NCI-H2029 (cell line): ENCODE measurements at regions not wholly inside any gene's neighbourhood (a gene's known extent, or its start where the extent isn't known, plus 50 kb on each side); places are given as distances from the start of the nearest gene placed in this dataset.
A peak's percentile ranks its signal among the peaks of the same experiment; 100 is the strongest.

Experiments
- DNase-seq: peaks from one replicate; lab custom pipeline; 2025; lab: John Stamatoyannopoulos, UW

DNA sequence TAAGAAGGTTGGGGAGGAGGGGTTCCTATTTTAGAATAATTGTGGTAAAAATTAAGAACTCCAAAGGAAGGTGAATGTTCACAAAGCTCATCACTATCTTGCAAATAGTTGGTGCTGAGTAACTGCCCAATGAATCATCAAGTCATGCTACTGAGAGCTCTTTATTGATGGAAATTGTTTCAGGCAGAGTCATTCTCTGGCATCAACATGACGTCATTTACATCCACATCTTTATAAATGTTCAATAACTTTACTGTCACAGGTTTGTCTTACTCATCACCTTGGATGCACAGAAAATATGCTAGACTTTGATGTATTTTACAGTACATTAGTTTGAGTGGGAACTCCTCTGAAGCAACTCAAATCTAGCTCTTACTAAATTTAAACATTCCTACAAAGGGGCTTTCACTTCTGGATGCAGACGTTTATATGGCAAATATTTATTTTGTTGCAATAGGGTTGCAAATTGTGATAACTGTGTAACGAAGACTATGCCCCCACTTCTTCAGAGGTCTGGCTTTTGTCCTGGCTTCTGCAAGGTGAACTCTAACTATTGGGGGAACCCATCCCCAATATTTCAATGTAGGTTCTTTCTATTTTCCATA is 273.7 kb upstream of the AJAP1 start:
- no peak for DNase-seq

DNA sequence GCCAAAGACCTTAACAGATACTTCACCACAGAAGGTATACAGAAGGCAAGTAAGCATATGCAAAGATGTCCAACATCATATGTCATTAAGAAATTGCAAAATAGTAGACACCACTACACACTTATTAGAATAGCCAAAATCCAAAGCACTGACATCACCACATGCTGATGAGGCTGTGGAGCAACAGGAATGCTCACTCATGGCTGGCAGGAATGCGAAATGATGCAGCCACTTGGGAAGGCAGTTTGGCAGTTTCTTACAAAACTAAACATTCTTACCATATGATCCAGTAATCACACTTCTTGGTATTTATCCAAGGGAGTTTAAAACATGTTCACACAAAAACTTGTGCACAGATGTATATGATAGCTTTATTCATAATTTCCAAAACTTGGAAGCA is 261.2 kb upstream of the AJAP1 start:
- no peak for DNase-seq

DNA sequence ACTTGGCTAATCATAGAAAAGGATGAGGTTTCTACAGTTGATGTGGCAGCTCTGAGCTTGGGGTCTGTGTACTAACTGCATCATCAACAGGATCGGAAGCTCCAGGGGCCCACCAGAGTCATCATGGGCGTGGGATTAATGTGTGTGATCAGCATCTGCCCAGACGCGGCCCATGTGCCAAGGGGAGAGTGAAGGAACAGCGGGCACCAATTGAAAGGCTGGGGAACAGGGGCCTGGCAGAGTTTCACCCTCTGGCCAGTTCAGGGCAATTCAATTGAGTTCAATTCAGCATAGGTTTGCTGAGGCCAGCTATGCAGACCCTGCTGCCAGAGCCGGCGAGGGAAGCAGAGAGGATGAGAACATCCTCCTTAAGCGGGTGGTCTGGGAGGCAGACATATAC is 260.0 kb upstream of the AJAP1 start:
- no peak for DNase-seq

DNA sequence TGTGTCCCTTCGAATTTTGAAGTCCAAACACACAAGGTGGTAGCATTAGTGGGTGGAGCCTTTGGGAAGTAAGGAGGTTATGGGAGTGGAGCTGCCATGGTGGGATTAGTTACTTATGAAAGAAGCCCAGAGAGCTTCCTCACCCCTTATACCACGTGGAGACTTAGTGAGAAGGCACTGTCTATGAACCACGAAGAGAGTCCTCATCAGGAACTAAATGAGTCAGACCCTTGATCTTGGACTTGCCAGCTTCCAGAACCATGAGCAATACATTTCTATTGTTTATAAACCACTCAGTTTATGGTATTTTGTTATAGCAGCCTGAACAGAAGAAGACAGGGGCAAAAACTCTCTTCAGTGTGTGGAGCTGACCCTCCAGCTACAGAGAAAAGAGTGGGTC is 259.3 kb upstream of the AJAP1 start:
- DNase-seq = peak; percentile 16

DNA sequence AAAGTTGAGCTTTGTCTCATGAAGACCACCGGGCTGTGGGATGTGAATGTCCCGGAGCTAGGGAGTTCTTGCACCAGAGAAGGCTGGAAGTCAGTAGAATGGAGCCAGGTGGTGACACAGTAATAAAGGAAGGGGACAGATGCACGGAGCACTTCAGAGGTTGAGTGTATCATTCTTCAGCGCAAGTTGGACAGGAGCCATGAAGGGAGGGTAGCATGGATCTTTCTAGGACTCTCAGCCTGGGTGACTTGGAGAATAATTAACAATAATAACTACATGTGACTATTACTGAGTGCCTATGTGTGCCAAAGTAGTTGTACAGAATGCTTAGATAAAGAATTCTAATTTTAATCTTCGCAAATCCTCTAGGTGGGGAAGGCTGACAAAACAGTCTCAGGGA is 258.7 kb upstream of the AJAP1 start:
- DNase-seq = peak; percentile 84

DNA sequence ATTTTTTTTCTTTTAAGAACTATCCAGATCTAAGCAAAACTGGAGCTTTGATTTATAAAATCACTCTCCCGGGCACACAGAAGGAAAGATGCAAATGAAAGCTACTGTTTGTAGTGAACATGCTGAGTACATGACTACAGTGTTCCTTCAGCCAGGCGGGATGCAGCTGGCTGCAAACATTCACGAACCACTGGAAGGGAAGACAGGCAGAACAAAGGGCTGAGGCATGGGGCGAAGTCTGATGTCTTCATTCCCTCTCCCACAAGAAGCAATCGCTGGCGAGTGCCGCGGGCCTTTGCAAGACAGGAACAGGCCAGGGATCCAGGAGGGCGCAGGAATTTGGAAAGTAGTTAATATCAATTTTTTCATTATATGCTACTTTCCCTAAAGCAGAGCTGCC is 257.9 kb upstream of the AJAP1 start:
- no peak for DNase-seq

DNA sequence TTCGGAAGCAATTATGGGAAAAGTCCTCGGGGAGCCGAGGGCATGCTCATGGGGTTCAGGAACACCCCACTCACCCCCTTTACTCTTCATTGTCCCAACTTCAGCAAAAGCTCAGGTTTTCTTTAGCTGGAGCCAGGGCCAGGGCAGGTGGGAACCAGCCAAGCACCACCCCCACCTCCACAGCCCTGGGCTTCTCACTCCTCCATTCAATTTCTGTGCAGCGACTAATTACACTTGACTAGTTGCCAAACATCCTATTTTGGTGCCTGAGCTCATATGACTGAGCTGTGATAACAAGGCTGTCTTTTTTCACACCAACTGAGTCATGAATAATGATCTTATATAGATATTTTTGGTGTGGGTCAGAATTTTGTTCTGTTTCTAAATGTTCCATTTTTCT is 257.2 kb upstream of the AJAP1 start:
- DNase-seq = peak; percentile 54

DNA sequence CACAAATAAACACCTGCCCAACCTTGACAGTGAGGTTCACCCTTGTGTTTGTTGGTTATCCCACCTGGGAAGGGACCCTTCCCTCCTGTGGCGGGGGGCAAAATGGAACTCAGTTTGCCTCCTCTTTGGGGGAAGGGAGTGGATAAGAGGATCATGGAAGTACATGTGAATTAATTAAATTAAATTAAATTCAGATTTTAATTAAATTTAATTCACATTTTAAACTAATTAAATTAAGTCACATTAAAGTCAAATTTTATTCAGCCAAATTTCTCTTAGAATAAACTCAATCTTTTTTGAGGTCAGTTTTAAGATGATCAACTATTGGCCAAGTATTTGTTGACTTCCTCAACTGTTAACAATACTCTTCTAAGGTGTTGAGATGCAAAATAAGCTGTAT is 252.4 kb upstream of the AJAP1 start:
- no peak for DNase-seq

DNA sequence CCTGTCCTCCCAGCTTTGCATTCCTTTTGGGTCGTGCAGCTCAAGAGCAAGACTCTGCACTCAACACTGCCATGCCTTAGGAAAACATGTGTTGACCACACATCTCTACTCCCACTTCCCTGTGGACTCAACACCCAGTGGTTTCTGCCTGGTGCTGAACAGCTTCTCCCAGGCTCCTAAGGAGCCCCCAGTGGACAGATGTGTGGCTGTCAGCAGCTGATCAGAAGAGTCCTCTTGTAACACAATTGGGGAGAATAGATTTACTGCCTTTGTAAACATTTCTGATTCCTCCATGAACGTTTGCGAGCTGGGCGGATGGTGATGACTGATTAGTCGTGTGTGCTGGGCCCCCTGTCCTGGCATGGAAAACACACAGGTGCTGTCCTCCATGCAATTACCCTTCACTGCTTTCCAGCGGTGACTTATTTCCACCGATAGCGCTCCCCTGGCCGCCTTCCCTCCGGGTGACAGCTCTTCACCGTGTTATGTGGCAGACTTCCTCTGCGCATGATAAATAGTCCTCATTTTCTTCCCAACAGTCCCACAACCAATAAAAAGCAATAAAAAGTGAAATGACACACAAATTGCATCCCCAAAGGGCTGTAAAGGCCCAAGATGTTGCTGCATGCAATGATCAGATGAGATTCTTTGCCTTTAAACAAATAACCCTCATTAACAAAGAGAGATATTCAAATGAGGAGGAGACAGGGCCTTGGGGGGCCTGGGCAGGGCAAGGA is 249.4 kb upstream of the AJAP1 start:
- no peak for DNase-seq

DNA sequence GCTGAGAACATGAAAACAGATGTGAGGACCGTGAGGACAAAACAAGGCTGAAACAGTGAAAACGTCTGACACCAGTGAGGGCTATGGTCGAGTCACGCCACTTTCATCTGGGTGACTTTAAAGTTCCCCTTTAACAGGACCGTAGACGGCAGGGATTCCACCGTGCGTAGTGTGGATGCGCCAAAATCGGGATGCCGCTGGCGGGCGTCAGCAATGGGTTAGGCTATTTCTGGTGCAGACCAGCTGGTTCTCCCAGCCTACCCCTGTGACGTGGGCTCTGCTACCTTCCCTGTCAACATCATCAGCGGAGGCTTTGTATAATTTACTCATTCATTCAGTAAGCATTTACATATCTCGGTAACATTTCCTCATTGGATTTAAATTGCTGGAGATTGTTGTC is 246.6 kb upstream of the AJAP1 start:
- DNase-seq = peak; percentile 60

DNA sequence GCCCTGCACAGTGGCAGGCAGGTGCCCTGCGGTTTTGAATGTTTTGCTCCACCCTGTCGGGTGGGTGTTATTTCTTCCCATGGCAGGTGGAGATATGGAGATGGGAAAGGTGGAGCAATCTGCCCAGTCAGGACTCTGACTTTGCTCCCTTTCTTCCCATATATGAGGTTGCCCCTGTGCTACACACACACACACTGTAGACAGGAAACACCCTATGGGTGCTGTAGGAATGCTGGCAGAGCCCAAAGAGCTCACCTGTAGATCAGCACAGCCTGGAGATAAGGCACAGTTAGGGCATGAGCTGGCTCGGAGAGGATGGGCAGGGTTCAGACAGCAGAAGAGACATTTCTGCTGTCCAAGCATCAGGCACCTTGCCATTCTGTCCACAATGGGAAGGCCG is 246.0 kb upstream of the AJAP1 start:
- peak; percentile 66 for DNase-seq

DNA sequence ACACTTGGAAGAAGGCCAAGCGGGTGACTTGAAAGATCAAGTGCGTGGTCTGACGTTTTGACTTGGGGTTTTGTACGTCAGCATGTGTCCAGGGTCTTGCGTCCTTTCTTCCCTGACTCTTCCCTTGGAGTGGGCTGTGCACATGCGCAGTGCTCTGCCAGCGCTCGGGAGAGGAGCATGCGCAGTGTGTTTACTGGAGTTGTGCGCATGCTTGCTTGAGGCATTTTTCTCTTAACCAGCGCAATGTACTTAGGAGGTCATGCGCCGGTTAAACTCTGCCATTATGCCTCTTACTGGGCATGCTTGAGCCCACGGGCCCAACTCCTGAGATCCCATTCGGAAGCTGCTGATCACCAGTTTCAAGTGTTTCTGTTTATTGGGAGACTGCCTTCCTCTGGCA is 242.5 kb upstream of the AJAP1 start:
- DNase-seq = peak; percentile 54

DNA sequence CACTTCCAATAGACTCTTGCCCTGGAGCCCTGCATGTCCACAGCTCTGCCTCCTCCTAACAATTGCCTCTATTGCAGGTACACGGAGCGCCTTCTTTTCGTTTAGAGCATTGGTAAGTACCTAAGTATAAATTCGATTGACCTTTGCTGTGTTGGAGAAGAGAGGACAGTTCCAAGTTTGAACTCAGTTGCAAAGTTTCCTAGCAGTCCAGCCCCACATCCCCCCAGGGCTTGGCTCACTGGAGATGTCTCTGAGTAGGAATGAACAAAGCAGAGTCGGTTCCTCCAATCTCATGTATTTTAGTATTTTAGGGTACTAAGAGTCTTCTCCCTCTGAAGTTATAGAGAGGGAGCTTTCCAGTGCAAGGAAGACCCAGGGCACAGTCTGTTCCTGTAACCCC is 238.9 kb upstream of the AJAP1 start:
- DNase-seq = no peak

DNA sequence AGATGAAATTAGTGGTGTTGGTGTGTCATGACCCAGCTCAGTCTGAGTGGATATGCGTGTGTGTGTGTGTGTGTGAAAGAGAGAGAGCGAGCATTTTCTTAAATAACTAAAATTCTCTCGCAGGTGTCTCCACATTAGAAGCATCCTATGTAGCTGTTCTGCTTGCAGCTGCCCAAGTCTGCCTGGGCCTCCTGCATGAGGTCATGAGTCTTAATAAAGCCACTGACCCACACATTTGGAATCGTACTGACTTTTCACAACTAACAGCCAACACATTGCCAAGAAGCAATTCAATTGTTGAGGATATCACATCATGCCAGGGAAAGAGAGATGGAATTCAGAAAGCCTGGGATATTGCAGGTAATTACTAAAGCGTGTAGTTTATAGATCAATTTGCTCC is 238.2 kb upstream of the AJAP1 start:
- DNase-seq = no peak

DNA sequence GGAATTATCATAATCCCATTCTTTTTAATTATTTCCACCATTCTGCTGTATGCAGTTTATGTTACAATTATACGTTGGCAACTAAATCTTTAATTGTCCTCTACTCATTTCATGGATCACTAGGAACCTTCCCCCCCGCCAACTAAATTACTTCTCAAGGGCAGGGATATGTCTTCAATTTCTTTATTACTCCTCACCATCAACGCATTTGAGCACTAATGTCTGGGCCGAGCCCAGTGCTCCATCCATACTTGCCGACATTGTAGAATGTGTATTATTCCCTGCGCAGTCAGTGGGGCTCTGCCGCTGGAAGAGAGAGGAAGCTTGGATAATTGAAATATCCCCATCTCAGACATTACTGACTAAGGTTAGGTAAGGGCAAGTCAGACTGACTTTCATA is 236.4 kb upstream of the AJAP1 start:
- DNase-seq = no peak

DNA sequence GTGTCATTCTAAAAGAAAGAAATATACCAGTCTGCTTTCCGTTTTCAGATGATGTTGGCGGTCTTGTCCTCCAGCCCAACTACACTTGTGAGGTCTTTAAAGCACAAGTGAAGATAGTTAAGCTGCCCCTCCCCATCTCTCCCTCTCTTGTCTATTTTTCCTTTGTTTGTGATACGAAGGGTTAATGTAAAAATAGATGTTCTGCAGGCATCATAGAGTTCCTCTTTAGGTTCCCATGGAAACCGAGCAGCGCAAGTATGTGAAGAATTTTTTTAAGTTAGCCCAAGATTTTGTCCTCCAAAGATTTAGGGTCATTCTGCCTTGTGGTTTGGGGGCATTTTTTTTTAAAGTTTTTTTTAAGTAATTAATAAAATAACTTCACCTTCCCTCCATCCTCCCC is 232.4 kb upstream of the AJAP1 start:
- DNase-seq = no peak

DNA sequence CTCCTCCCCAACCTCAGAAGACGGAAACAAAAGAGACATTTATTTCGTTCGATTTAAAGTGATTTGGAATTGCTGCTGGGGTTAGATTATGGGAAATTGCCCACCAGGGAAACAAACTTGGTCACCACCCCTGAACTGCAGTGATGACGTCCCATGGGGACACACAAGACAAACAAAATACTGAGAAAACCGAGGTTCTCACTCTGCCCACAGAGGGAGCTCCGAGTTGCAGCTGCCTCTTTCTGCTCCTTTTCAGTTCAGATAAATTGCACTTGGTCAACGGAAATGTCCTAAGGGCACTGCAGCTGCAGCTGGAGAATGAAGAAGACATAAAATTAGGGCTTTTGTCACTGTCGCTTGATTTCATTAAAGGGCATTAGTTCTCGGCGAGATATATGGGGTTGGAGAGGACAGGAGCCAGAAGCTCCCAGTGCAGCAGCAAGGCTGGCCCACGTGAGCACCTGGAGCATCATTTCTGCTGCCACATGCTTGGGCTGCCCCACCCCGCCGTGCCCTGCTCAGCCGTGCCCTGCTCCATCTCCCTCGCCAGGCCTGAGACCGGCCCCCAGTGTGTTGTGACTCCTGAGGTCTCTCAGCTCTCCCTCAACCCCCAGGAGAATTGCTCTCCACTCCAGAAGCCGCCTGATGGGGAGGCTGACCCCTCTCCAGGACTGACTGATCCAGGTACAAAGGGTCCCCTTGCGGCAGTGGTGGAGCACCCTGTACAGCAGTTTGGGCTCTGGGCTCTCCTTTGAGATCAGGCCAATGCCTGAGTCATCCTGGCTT is 231.7 kb upstream of the AJAP1 start:
- DNase-seq = no peak

DNA sequence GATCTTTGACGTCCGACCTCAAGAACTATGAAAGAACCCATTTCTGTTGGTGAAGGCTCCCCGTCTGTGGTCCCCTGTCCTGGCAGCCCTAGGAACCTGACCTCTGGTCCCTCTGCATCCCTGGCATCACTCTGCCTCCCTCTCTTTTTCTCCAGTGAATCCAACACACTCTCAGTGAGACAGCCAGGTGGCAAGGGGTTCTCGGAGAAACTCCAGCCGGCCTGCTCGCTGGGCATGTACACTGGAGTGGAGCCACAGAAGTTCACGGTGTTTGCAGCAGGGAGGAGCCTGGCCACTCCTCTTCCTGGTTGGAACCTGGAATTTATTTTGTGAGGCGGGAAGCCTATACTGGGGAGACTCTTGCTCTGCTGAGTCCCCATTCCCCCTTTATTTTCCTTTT is 230.2 kb upstream of the AJAP1 start:
- no peak for DNase-seq

DNA sequence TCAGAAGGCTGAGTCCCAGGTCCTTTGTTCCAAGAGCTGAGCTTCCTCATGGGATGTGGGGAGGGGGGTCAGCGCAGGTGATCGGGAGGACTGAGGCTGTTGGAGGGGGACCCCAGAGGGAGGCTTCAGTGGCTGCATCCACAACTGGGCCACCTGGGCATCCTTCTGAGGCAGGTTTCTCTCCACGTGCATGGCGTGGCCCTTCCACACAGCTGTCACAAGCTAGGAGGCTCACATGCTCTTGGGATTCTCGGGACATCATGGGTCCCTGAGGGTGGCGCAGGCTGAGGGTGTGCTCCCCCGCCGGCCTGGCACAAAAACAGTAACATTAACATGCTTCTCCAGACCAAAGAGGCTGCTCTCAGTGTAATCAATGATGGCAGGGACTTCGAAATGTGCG is 229.6 kb upstream of the AJAP1 start:
- DNase-seq = no peak

DNA sequence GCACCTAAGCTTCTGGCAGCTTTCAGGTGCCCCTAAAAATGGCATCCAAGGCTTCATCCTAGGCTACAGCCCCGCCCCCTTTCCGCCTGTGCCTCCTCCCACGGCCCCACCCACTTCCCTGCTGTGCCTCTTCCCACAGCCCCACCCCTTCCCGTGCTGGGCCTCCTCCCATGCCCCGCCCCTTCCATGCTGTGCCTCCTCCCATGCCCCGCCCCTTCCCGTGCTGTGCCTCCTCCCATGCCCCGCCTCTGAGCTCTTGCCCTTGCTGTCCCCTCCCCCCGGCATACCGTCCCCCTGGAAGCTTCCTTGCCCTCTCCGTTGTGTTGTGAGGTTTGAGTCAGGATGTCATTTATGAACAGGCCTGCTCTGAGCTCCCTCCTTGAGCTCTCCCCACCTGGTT is 228.5 kb upstream of the AJAP1 start:
- no peak for DNase-seq

DNA sequence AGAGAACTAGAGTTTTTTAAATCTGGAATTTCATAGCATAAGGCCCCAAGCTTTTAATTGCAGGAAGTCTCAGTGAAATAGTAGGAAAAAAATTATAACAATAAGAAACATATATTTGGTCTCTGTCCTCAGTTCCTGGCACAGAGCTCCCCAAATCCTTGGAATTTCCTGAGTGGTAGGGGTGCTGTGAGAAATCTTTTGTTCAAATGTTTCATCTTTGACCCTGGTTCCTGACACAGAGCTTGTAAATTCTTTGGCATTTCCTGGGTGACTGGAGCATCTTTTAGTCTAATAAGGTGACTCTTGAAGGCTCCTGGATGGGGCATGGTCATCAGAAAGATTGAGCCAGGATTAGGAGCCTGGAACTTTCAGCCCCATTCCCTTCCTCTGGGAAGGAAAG is 225.7 kb upstream of the AJAP1 start:
- DNase-seq = no peak

DNA sequence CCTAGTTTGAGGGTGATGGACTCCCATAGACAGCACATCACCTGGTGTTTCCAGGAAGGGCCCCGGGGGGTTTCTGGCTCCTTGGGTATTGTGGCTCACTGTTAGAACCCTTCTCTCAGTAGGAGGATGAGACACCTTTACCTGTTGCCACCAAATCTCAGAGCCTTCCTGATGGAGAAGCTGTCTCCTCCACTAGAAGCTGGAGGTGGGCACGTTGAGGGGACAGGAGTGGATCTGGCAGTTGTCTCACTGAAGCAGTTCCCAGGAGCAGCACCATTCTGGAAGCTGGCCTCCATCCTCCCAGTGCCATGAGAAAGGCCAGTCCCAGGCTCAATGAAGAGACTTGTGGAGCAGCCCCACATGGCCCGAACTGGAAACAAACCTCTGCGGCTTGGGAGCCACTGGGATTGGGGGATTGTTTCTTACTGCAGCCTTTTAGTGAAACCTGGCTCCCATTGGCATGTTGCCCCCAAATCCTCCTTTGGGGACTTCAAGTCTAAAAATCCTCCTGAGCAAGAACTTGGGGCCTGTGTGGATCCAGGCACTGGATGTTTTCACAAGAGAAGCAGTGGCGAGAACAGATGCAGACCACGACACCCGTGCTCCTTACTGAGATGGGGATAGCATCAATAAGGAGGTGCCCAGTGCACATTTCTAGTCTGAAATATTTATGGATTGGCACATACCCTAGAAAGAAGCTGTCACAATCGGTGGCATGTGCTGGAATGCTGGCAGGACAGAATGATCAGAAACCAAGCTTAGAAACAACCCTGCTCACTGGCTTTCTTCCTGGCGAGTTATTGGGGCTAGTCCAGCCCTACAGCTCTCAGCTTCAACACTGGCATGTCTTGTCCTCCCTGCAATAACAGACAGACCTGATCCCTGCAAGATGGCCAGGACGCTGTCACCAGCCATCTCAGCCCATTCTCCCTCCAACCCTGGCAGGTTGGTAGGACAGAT is 223.7 kb upstream of the AJAP1 start:
- no peak for DNase-seq
